Activated CD4-positive, CD25-positive, alpha-beta regulatory T cell treated with anti-CD3 and anti-CD28 coated beads, Interleukin-2, amount 50 U/mL, for 16 hours (primary cell): ENCODE measurements at regions not wholly inside any gene's neighbourhood (a gene's known extent, or its start where the extent isn't known, plus 50 kb on each side); places are given as distances from the start of the nearest gene placed in this dataset.

Experiments
- DNase-seq: peaks from one replicate; pipeline ENCODE4 v3.0.0-alpha.2; 2020; ENCODE audit warnings: low read depth, low spot score

DNA sequence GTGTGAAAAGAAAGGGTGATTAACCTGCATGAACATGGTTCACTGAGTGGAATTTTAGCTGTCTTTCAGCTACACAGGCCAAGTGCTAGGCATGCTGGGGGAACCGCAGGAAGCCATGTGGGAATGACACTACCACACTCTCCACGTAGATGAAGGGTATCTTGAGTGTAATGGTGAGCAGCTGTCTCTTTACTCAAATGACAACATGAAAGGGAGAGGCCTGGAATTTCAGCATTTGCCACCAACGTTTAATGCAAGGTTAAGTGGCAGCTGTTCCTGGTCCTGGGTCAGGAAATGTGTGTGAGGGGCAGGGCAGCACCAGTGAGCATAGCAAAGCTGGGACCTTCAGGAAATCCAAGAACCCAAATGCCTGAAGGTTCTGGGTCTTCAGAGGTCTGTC is 588.4 kb downstream of the SLC4A3 start:
- no peak for DNase-seq

DNA sequence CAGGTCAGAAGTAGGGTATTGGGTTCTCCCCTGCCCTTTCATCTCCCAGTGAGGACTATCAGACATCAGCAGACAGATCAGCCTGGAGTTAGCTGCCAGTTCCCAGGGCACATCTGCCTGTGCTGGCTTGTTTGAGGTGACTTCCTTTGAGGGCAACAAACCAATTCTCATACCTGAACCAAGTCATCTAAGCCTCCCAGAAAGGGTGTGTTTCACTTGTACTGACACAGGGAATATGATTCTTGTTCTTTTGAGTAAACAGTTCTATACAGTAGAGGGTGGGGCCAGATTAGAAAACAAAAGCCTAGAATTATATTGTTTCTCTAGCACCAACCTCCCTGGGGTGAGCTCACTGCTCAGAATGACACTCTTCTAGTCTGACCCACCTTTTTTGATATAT is 591.9 kb downstream of the SLC4A3 start:
- no peak for DNase-seq

DNA sequence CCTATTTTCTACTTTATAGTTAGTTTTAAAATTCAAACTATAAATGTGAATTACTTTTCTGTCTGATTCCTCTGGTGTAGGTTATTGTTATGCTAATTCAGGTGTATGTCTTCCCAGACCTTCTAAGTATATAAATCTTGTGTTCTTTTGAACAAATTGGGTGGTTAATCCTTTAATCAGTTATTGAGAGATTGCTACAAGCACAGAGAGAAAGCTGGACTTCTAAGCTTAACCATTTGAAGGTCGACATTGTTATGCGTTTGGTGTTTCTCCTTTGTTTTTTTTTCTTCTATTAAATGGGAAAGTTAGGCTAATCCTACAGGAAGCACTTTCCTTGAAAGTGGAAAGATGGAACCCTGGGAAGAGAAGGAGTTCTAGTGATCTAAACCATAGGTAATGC is 592.6 kb downstream of the SLC4A3 start:
- DNase-seq: no peak

DNA sequence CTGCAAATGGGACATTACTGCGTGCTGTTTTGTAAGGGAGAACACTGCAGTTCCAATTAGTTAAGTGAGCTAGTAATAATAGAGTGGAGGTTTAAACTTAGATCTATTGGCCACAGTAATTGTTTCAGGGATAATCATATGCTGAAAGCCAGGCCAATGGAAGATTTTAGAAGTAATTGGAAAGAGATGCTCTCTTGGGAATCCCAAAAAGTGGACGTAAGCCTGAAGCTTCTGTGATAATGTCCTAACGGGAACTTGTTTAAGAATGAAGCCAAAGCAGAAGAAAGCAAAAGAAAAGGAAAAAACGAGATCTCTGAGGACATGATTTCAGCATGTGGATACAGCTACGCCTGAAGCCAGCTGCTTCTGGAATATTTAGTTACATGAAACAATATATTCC is 594.6 kb downstream of the SLC4A3 start:
- no peak for DNase-seq

DNA sequence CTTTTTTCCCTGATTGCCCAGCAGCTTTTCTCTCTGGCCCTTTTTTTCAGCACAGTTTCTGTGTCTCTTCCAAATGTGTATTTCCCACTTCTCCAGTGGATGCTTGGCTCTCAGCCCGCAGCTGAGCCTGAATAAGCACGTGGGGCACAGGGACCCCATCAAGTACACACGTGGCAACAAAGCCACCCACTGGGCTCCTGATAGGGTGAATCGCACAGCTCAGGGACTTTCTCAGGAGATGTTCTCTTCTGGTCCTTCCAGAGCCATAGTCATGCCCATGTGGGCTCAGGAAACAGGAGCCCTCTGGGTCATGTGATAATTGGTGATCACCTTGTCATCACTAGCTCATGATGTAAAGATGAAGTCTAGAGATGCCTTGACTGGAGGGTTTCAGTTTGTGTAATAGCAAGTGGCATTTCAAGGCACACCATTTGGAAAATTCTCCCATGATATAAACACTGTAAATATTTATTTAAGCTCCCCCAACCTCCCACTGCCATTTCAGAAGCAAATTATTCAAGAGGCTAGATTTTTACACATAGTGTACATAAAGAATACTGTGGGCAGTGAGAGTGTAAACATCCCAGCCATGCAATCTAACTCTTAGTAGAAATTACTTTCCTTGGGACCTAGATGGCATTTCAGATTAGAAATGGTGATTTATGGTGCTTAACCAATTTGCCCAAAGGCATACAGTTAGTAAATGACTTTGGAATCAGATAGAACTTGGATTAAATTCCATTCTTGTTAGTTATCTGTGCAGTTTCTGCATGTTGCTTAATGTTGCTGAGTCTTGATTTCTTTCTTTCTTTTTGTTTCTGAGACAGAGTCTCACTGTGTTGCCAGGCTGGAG is 597.5 kb downstream of the SLC4A3 start:
- DNase-seq: no peak

DNA sequence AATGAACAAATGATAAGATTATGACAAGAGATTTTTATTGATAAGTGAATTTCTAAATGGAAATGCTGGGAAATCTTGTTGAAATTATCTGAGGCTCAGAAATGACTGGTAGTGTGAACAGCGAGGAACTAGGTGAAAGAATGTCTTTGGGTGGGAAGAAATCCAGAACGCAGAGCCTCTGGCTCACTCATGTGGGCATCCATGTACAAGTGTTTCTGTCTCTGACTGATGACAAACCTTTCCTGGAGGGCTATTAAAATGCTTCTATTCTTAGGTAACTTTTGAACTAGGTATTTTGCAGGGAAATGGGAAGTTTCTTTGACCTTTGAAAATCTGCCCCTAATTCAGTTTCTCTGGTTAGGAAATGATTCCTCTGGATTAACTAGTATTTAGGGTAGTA is 598.6 kb downstream of the SLC4A3 start:
- DNase-seq: no peak

DNA sequence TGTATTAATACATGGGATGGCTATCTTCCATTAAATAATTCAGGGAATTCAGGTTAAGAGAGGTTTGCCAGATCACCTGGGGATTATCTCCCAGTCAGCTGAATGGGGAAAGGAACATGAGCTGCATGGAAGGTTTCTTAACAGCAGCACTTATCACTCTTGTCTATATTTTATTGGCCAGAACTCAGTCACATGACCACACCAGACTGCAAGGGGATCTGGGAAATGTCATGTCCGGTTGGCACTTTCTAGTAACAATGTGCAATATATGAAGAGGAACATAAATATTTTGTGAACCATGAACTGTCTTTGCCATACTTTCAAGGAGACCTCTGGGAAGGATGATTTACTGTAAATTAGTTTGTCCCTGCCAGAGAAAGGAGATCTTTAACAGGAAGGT is 599.1 kb downstream of the SLC4A3 start:
- no peak for DNase-seq

DNA sequence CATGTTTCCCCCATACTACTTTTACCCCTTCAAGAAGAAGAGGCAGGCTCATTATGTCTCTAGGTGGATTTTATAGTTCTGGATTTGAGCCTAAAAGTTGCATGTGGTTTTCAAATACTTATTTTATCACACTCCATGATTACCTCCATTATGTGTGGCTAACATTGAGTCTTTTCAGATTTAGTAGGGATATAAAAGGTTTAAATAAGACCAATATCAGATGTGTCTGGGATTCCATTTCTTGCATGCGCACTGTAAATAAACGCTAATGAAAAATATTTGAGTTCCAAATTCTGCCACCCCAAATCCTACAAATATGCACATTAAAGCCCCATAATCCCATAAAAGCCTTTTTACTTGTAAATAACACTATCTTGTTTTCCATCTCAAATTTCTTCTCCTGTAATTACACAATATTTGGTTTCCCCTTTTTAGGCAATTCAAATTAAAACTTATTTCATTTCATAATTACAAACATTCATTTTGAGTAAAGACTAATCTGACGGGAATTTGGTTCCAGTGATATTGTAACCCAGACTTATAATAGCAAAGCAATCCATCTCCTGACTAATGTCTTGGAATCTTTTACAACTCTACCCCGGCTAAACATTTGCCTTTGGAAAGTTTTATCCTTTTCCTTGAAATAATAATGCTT is 600.0 kb downstream of the SLC4A3 start:
- no peak for DNase-seq

DNA sequence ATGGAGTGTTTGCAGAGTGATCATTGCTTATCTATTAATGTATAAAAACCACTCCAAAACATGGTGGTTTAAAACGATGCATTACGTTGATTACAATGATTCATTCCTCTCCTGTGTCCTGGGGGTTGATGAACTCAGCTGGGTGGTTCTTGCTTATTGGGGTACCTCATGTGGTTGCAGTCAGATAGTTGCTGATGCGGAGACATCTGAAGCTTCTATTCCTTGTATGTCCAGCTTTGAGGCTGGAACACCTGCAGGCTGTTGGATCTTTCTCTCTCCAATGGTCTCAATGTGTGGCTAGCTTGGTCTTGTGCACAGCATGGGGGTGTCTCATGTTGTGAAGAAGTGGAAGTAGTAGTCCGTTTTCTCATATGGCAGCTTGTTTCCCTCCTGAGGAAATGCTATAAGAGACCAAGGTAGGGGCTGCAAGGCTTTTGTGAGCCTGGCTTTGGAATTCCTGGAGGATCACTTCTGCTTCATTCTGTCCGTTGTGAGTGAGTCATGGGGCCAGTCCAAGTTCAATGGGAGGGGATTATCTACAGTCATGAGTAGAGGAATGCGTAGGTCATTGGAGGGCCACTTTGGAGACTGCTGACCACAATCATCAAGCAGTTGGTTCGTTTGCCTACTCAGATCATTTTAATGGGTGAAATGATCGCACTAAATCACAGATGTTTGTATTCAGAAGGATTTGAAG is 601.0 kb downstream of the SLC4A3 start:
- no peak for DNase-seq

DNA sequence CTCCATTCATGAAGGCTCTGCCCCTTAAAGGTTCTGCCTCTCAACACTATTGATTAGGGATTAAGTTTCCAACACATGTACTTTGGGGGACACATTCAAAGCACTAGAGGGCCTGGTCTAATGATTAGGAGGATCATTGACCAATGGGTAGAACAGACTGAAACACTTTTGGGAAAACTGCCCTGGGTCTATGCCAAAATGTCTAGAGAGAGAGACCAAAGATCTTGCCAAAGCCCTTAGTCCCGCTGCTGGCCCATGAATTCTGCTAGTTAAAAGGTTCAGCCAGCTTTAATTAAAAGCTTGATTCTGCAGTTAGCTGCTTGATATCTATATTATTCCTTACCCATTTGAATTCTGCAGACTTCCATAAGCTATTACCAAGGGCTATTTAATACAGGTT is 613.2 kb downstream of the SLC4A3 start:
- DNase-seq: no peak

DNA sequence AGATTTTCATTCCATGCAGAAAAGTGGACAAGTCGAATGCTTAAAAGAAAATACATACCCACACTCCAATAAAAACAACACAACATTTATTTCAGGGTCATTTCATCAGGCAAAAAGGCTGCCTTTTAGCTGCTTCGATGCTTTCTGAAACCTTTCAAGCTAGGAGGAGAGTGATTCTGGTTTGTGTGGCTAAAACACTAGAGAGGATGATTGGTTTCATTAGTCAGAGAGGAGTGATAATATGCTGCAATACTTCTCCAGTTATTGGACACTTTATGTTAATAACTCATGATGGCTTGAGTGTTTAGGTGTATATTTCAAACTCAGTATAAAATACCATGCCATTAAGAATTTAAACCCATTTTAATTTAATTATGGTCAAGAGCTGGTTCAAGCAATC is 614.0 kb downstream of the SLC4A3 start:
- DNase-seq: no peak

DNA sequence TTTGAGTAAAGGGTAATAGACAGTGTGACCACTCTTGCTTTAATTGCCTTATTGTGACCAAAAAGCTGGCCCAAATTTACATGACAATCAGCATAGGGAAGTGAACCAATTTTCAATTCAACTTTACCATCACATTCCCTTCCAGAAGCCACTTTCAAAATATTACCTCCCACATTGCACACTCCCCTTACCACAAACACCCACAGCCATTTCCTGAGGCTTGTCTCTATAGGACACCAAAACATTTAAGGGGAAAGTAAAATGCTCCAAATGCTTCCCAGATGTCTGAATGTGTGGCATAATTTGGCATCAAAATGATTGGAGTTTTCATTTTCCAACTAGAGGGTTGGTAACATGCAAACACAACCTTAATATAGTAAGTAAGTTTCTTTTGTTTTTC is 616.1 kb downstream of the SLC4A3 start:
- DNase-seq: no peak

DNA sequence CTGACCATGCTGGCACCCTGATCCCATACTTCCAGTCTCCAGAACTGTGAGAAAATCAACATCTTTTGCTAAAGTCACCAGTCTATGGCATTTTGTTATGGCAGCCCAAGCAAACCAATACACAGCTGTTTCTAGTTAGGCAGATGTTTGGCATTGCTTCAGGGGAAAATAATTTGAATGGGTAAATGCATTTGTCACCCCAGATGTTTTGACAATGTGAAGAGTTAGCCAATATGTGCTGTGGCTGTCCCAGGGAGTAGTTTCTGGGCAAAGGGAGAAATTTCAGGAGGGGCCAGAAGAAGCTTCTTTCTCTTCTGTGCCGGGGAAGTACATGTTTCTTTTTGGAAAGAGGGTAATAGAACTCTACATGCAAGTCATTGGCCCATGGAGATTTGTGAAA is 619.0 kb downstream of the SLC4A3 start:
- no peak for DNase-seq

DNA sequence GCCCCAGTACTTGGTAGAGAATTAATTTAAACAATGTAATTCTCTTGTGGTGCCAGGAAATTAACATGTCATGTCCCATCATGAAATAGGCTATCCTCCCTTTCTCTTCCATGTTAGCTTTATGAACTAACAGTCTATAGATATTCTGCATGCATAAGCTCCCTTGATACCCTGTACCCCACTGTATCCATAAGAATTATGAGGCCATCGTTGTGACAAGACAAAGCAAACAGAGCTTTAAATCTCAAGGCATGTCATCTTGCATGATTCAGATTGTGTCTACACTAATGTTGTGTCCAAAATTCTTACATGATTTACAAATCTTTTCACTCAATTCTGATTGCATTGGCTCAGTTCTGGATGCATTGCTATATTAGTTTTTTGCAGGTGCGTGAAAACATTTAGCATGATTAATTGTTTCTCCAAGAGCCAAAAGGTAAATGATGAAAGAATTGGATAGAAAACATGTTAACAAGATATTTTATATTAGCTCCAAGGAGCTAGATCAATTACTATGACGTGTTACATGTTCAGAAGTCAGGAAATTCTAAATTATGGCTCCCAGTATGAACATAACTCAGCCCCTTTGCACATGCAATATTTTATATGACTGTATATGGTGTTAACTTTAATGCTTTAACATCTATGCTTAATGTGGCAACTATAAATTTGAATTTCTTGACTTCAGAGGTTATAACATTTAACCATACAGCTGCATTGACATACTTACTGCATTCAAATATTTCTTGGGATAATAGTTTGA is 620.3 kb downstream of the SLC4A3 start:
- no peak for DNase-seq

DNA sequence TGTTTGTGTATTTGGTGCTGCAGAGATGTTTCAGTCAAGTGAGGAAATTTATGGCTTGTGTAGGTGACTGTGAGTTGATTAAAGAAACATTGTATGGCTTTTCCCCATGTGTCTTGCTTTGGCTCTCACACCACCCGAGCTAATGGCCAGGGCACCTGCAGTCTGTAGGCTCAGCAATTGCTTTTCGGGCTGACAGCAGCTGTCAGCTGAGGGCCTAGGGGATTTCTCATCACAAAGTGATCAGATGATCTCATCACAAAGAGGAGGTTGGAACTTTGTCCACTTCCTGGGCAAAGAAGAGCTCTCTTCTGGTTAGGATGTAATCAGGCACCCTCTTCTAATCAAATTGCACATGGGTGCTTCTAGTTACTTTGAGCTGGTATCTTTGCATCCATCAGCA is 632.2 kb downstream of the SLC4A3 start:
- DNase-seq: no peak

DNA sequence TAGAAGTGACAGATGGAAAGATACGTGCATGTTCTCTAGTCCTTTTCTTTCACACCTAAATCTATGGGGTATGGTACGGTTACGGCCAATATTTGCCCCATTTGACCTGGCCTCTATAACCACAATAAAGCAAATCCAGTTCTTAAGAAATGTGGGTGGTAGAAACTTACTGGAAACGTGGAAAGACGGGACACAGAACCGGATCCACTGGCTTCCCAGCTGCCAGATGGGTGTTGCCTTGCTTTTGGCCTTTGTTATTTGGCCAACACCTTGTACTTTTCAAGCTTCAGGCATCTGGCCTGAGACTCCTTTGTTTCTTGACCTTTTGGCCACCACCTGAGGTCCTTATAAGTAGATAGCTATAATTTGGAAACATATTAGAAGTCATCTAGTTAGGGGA is 635.9 kb downstream of the SLC4A3 start:
- DNase-seq: no peak

DNA sequence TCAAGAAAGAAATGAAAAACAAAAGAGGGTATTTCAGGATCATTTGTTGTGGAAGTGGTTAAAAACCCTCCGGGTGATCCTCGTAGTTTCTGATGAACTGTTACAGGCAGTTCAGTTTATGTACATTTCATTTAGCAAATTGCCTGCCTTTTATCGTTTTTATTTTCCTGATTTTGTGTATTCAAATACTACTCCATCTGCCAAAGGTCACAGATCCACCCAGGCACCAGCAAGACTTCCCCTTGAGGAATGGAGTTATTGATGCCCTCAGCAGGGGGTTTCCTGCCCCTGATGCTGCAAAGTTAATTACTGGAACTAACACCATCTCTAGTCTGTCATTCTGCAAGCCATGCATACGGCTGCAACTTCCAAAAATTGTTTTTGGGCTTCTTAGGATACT is 641.9 kb downstream of the SLC4A3 start:
- no peak for DNase-seq

DNA sequence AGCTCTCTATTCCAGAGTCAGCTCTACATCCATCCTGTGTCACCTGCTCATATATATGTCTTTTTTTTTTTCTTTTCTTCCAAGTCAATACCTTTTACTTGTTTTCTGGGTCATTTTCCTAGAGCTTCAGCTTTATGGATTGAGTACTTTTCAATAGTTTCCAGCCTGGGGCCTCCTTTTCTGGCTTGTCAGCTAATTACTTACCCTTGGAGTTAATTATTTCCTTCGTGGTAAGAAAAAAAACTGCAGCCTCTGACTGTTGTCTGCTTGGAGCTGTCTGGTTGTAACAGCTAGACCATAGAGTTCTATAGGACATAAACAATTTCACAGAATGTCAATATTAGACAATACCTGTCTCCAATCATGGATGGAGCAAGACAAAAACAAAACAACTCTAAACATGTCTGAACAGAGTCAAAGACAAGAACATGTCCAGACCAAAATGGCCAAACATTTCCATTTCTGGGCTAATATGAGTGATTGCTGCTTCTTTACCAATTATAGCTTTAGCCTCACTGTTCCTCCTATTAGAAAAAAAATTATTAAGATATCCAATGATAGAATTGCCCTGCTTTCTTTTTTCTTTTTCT is 643.1 kb downstream of the SLC4A3 start:
- no peak for DNase-seq

DNA sequence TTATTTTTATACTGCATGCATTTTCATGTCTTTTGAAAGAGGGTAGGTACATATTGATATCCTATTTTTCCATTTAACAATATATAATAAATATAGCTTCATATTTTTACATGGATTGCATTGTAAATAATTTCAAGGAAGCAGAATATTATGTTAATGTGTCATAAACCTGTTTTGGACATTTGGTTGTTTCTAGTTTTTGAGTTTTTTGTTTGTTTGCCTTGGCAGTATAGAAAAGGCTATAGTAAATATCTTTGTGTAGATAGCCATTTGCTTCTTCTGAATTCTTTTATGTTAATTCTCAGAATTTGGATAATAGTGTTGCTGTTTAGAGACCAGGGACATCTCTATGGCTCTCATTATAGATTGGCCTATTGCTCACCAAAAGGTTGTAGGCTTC is 645.2 kb downstream of the SLC4A3 start:
- DNase-seq: no peak

DNA sequence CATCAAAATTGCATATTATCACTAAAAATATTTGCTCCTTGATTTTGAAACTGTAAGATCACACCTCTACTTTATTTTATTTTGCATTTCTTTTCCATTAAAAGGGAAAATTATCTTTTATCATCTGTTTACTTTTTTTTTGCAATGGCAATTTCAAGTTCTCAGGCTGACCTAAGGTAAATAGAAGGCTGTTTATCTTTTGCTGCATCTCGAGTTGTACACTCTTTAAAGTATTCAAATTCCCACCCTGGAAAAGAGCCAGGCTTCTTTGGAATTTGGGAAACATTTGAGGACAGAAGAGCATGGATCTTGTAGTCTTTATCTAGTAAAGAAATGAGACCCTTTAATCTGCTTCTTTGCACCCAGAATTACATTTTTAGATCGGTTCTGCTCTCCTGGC is 645.7 kb downstream of the SLC4A3 start:
- DNase-seq: no peak

DNA sequence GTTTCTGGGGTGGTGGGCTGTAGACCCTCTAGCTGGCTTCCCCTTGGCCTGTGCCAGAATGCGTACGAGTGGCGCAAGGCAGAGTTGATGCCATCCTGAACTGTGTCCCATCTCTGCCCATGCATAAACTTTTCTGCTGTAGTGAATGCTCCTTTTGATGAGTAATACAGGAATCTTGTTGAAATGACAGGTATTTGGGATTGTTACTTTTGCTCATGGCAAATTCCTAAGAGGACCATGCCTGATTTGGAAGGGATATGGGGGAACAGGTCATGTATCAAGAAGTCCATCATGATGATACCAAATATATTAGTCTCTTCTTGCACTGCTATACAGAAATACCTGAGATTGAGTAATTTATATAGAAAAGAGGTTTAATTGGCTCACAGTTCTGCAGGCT is 648.0 kb downstream of the SLC4A3 start:
- no peak for DNase-seq
